Lower leg skin (tissue), 3 donors: ENCODE measurements at regions not wholly inside any gene's neighbourhood (a gene's known extent, or its start where the extent isn't known, plus 50 kb on each side); places are given as distances from the start of the nearest gene placed in this dataset.

Experiments
- CTCF ChIP-seq, 3 donors: fragments of 450-650 bp; IDR thresholded peaks; one replicate each; pipeline ENCODE4 v1.5.1; 2016; ENCODE audit warnings: antibody characterized with exemption in 3 of 3, mild to moderate bottlenecking in 3 of 3, moderate library complexity in 2 of 3
- POLR2A ChIP-seq, 2 donors: fragments of 450-650 bp; IDR thresholded peaks; one replicate each; pipeline ENCODE4 v1.6.1; 2016 to 2017; ENCODE audit warnings: antibody characterized with exemption in 2 of 2, mild to moderate bottlenecking in 1 of 2, moderate library complexity in 1 of 2

GRCh38 chr10:10530313-10530712, 487.4 kb upstream of the CELF2 start:
- TF ChIP-seq CTCF (IDR thresholded peaks at IDR 0.05) (no peak), POLR2A (IDR thresholded peaks at IDR 0.05) (no peak)
